Stromal cell of bone marrow (primary cell): ENCODE measurements at regions not wholly inside any gene's neighbourhood (a gene's known extent, or its start where the extent isn't known, plus 50 kb on each side); places are given as distances from the start of the nearest gene placed in this dataset.
"Not testable (repeated sequence)": the region's sequence is repeated elsewhere in the genome, so short reads cannot be mapped to it uniquely, and the experiment has no call there.

Experiments
- DNase-seq: peaks from one replicate; pipeline ENCODE4 v3.0.0-alpha.2; 2012; ENCODE audit warnings: low read depth

DNA sequence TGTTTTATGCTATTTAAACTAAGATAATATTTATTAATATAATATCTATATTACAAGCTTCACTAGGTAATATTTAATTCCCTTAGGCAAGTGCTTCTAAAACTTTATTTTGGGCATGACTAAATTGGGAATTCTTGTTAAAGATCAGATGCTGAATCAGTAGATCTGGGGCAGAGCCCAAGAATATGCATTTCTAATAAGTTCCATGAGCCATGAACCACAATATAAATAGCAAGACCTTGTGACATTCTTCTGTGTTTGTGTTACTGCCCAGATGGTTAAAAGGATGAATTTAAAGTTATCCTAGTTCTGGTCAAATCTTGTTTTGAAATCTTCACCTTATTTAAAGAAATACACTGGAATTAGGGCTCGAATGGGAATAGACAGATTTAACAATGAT lies 258.4 kb upstream of the CACNA2D1 start:
- DNase-seq = peak; percentile 62

DNA sequence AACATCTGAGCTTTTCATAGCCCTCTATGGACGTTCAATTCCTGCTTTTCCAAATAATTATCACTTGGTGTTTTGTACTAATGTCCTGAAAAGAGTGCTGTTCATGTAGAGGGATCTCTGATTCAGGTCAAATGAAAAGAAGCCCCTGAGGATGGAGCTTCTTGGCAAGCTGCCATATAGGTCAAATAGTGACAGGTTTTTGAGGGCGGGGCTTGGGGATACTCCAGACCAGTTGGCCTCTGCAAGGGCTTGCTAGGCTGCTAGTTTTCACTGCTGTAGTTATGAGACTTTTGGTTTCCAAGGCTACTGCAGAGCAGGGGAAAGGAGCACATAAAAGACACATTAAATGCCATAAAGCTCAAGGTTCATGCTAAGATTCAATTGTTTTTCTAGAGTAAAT lies 257.2 kb upstream of the CACNA2D1 start:
- no peak for DNase-seq

DNA sequence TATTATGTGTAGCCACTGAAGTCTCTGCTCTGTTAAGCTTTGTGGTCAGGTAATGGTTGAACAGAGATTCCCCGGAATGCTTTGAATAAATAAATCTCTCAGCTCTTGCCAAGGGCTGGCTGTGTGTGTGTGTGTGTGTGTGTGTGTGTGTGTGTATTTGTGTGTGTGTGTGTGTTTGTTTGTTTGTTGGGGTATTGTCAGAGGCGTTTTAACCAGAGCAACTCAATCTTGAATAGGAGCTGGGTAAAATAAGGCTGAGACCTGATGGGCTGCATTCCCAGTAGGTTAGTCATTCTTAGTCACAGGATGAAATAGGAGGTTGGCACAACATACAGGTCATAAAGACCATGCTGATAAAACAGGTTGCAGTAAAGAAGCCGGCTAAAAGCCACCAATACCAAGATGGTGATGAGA lies 256.2 kb upstream of the CACNA2D1 start:
- no peak for DNase-seq

DNA sequence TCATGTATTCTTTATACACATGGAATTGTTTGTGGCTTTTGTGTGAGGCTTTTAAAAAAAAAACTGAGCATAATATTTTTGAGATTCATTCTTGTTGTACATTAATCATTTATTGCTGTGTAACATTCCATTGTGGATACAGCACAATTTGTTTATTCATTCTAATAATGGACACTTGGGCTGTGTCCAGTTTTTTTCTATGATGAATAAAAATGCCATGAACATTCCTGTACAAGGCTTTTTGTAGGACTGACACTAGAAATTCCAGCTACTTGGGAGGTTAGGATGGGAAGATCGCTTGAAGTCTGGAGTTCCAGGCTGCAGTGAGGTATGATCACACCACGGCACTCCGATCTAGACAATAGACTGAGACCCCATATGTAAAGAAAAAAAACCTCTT lies 254.3 kb upstream of the CACNA2D1 start:
- no peak for DNase-seq

DNA sequence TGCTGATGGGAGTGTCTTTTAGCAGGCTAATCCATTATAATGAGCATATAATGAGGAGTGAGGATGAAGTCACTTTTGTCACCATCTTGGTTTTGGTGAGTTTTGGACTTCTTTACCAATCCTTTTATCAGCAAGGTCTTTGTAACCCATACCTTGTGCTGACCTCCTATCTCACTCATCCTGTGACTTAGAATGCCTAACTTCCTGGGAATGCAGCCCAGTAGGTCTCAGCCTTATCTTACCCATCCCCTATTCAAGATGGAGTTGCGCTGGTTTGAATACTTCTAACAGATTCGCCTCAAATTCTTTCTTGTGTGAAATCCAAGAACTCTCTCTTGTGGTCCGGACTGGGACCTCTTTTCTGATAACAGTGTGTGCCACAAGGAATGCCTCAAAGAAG lies 253.1 kb upstream of the CACNA2D1 start:
- DNase-seq = no peak

DNA sequence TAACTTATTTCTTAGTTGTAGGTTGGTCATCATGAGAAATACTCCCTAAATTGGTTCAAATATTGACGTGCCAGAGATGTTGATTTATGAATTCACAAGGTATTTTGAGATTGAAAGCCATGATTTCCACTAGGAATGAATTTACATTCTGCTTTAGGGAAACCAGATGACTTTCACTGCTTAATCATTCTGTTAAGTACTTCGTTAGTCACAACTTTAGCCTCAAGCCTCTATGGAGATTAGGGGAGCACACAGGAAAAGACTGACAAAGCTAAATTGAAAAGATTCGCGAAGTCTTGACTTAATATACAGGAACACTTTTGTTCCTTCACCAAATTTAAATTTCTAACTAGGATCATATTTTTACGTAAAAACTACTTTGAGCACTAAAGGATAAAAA lies 250.4 kb upstream of the CACNA2D1 start:
- no peak for DNase-seq

DNA sequence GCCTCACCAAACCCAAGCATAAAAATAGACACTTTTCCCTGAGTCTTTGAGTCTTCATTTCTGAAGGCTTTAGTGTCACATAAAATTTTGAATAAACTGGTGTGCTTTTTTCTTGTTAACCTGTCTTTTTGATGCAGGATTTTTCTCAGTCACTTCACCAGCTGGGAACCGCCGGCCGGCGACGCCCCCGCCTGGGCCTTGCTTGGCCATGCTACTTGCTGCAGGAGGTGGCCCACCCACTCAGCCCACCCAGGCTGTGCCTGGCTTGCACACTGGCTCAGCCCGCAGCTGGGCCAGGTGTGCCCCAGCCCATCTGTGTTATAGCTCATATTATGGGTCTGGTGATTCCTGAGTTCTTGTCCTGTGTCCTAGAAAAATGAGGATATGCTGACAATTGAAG lies 247.4 kb upstream of the CACNA2D1 start:
- no peak for DNase-seq

DNA sequence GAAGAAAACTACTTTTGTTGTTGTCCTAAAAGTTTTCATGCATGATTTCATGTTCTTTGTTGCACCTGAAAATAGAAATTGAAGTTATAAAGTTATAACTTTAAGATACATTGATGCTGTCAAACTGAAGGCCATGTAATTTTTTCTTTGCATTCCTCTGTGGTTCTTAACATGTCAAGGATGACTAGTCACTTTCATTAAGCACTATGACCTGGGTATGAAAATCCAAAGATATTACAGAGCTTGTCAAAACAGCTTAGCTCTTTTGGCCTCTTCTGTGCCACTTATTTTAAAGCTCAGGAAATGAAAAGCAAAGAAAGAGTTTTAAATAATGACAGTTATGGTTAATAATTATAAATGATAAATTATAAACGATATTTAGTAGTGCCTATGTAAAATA lies 241.6 kb upstream of the CACNA2D1 start:
- no peak for DNase-seq

DNA sequence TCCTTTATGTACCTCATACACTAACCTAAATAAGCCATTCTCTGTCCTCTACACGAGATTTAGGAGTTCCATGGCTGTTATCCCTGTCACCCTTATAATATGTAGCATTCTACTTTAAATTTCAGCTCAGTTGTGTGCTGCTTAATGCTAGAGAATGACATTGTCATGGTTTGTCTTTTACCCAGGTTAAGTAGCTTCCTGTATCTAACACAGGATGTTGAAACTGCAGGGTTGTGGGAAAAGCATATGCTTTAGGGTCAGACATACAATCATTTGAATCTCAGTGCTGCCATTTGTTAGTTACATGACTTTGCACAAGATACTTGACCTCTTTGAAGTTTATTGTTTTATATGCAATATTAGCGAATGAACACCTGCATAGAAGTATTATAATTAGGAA lies 235.1 kb upstream of the CACNA2D1 start:
- DNase-seq = no peak

DNA sequence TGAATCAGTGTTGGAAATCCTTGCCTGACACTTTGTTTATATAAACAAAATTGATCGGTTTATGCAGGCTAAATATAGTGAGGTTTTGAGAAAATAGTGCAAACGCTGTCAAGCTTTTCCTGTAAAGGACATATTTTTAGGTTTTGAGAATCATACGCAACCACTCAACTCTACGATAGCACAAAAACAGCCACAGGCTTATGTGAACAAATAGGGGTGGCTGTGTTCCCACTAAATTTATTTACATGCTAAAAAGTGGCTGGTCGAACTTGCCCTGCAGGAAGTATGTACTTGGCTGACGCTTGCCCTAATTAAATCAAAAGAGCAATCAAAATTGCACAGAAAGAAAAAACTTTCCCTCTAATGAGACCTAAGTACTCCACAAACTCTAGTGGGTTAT lies 234.7 kb upstream of the CACNA2D1 start:
- no peak for DNase-seq

DNA sequence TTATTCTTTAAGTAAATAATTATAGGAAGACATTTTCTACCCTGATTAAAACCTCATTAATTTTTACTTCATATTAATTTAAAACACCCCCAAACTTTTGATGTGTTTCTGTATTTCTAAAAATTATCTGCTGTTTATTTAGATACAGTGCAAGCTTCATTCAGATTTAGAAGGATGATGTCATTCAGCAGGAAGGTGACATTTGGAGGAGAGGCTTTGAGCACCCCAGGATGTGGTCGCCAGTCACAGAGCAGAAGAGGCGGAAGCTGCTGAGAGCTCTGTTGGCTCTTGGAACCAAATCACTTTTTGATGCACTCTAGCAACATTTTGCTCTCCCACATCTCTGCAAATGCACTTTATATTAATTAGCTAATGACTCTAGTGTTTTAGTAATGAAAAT lies 233.9 kb upstream of the CACNA2D1 start:
- no peak for DNase-seq

DNA sequence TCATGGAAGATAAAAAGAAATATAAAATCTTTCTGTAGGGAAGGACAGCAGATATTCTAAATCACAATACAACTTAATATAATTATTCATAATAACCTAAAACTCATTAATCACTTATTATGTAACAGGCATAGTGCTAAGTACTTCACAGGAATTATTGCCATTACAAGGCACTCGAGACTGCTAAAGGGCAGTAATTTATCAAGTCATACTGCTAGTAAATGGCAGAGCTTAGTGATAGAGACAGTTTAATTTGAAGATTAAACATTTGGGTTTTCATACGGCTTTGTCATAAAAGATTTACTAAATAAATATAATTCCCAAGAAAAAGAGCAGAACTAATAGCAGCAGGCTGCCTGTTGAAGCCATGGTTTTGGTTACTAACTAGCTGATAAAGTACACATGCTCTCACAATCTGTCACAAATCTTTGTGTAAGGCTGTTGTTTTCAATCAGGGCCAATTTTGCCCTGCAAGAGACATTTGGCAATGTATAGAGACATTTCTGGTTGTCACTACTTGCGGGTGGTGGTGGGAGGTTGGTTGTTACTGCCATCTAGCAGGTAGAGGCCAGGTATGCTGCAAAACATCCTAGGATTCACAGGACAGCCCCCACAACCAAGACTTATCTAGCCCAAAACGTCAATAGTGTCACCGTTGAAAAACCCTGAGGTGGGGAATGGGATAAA lies 233.3 kb upstream of the CACNA2D1 start:
- no peak for DNase-seq

DNA sequence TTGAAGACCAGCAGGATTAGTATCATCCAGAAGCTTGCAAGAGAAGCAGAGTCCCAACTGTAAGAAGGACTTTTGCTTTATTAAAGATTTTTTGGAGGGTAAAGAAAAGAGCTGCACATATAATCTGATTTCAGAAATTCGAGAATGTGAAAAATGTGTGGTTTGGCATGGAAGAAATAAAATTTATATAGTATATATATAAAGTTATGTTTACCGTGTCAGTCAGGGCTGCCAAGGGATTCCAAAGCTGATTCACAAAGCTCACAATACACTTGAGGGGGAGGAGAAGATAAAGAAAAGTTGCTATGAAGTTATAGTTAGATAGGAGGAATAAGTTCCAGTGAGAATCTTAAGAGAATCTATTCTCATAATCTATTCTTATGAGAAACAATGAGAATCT lies 231.8 kb upstream of the CACNA2D1 start:
- no peak for DNase-seq

DNA sequence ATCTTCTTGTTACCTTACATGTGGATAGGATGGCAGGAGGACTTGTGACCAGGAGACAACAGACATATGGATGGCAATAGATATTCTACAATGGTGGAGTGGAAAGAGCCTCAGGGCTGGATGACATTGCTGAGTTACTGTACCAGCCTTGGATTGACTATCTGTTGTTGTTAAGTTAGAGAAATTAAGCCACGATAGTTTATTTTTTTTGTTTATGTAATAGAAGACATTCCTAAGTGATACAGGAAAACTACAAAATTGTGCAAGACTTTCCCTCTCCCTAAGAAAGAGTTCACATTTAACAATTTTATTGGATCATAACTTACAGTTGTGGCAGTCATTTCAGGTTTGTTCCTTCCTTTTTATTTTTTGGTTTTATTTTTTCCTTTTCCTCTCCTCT lies 230.7 kb upstream of the CACNA2D1 start:
- DNase-seq = no peak

DNA sequence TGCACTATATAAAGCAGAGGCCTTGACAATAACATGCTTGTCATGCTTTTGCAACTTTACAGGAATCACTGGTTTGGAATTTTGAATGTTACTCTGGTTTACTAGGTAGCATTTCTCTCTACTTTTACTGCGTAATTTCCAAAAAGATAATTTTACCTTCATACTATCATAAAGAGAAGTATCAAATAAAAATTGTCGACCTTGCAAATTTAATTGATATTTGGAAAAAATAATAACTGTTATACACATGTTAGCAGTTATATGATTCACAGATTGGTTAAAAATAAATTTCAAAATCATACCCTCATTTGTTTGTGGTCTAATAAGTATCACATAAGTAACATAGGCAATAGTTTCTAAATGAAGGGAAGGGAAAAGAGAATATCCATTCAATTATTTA lies 228.5 kb upstream of the CACNA2D1 start:
- DNase-seq = no peak

DNA sequence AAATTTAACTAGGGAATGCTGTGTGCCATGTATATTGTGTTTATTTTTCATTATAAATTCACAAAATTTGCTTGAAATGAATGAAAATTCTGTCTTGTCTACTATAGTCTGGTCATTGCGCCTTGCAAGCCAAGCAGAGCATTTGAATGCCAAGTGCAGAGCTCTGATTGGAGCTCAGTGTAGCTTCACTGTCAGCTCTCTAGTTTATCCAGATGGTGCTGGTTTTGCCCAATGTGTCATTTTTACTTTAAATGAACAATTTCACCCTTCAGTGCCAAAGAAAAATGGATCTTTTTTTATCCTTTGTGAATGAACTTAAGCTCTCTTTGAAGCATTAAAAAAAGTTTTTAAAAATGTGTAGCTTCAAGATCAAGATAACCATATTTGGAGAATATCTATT lies 225.6 kb upstream of the CACNA2D1 start:
- no peak for DNase-seq

DNA sequence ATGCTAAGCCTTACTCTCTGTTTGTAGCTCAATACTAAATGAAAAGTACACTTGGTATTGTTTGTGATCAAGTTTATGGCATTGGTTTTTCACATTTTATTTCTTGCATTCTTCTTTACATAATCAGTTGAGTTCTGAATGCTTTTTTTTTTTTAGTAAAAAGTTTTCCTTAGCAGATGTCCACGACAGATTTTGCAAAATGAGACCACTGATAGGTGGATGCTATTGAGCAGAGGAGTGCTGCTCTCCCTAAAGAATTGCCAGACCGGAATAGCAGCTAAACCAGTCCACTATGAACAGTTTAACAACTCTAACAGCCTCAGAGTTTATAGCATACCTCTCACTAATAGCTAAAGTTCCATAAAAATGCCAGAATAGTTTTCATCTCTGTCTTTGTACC lies 225.1 kb upstream of the CACNA2D1 start:
- DNase-seq = no peak

DNA sequence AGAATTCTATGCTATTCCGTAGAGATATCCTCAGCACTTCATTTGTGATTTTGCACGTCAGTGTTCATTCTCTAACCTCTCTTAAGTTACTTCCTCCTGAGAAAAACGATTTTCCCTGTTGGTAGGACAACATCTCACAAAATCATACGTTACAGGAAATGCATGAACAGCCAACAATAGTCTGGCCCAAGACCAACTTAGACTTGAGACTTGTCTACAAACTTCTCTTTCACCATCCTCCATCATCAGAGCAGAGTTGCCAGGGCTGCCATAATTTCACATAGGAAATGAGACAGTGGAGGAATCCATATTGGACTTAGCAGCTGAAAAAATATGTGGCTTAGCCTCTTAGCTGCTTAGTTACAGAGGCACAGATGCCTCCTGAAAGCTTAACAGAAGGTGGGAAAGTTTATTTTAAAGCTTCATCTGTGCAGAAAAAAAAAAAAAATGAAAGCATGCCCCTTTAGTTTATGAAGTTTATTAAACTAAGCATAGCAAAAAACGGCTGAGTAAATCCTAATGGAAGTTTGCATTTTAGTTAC lies 222.5 kb upstream of the CACNA2D1 start:
- no peak for DNase-seq

DNA sequence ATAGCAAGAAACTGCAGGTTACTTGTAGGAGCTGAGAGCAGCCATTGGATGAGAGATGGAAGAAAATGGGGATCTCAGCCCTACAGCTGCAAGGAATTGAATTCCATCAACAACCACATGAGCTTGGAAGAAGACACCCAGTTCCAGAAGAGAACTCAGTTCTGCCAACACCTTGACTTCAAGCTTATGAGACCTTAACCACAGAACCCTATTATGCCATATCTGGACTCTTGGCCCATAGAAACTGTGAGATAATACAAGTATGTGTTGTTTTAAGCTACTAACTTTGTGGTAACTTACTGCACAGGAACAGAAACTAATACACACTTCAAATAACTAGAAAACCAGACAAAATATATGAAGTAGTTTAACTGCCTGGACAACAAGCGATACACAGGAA lies 212.4 kb upstream of the CACNA2D1 start:
- no peak for DNase-seq

DNA sequence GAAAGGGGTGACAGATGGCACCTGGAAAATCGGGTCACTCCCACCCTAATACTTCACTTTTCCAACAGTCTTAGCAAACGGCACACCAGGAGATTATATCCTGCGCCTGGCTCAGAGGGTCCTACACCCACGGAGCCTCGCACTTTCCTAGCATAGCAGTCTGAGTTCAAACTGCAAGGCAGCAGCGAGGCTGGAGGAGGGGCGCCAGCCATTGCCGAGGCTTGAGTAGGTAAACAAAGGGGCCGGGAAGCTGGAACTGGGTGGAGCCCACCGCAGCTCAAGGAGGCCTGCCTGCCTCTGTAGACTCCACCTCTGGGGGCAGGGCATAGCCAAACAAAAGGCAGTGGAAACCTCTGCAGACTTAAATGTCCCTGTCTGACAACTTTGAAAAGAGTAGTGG lies 206.5 kb upstream of the CACNA2D1 start:
- DNase-seq = not testable (repeated sequence)

DNA sequence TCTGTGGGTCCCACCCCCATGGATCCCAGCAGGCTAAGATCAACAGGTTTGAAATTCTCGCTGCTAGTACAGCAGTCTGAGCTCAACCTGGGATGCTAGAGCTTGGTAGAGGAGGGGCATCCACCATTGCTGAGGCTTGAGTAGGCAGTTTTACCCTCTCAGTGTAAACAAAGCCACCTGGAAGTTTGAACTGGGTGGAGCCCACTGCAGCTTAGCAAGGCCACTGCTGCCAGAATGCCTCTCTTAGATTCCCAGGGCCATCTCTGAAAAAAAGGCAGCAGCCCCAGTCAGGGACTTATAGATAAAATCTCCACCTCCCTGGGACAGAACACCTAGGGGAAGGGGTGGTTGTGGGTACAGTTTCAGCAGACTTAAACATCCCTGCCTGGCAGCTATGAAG lies 190.0 kb upstream of the CACNA2D1 start:
- no peak for DNase-seq

DNA sequence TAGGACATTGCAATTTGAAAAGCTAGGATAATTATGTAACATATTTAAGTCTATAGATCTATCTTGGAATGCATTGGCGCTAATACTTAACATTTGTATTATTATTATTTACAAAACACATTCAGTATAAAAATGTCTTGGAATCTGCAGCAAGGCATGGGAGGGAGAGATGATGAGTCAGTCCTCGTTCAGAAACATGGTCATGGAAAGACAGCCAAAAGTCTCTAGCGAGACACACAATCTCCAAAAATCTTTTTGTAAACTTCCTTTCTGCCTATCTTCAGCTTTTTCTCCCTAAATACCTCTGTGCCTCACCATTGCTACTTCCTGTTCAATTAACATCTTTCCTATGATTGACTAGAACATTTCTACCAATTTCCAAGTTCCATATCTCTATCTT lies 188.4 kb upstream of the CACNA2D1 start:
- DNase-seq = peak; percentile 31

DNA sequence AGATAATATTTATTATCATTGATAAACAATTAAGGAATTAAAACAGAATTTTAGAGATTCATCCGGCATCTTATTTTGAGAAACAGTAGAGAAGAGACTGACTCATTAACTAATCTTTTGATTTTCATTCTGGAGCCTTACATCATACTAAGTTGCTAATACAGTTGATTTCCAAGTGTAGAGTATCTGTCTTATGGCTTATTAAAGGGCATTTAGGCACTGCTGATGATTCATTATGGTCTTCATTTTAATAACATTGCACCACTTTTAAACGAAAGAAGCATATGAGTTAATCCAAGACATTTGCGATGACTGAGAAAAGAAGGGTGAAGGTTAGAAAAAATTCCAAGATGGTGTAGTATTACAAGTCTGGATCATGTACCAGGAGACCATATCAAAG lies 186.0 kb upstream of the CACNA2D1 start:
- DNase-seq = no peak

DNA sequence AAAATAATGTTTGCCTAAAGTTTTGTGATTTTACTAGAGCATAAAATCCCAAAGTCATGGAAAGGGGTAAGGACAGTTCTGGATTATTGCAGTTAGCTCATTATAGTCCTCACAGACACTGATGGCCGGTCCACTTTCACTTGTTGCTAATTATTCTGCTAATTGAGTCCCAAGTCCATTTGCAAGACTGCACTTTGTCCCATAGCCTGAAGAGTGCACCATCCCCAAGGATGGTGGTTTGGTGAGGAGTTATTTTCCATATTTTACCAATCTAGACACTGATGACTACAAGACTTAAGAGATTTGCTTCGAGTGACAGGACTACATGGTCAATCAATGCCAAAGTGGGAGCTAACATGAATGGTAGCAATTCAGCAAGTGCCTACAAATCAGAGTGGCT lies 181.8 kb upstream of the CACNA2D1 start:
- DNase-seq = no peak

DNA sequence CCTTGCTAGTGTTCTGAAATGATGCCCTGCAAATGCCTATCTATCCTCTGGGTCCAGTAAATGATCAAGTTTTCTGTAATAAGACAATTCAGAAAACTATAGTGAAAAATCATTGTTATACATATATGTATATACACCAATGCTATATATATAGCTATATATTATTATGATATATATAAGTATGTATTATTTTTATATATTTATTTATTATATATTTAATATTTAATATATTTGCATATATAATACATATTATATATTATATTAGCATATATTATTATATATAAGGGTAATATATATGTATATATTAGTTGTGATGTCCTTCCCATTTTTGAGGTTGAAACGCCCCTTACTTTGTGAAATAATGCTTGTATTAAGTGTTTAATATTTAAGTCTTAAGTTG lies 181.4 kb upstream of the CACNA2D1 start:
- no peak for DNase-seq
